ENCODE measurements at regions not wholly inside any gene's neighbourhood (a gene's known extent, or its start where the extent isn't known, plus 50 kb on each side); places are given as distances from the start of the nearest gene placed in this dataset.

DNA sequence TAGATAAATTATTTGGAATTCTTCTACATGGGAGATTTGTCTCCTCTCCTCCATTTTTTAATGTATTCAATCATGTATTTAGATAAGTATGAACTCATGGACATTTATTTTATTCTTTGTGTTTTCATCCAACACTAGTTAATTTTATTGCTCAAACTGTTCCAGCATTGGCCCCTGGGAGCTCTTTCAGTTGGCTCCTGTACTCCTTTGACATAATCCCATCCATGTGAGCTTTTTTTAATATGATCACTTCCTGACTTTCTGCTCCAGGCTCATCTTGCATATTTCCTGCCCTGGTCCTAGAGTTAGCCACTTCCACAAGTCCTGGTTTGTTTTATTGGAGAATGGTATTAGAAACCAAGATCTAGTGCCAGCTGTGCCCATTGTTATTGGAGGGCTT lies 419.0 kb upstream of the CDH11 start:
- no peak for TF ChIP-seq BACH1 (IDR thresholded peaks at IDR 0.05; ENCODE audit: low read length)
- no peak for TF ChIP-seq CTCF (IDR thresholded peaks at IDR 0.05; ENCODE audit: control extremely low read depth in 1 of 3, insufficient read depth in 1 of 3, low read depth in 1 of 3, low read length in 3 of 3)
- no peak for TF ChIP-seq CHD2 (IDR thresholded peaks at IDR 0.05; ENCODE audit: low read length)
- no peak for TF ChIP-seq EGR1 (IDR thresholded peaks at IDR 0.05; ENCODE audit: borderline replicate concordance, low read depth, low read length)
- no peak for TF ChIP-seq POLR2AphosphoS5 (IDR thresholded peaks at IDR 0.05; ENCODE audit: low read depth, low read length)

All from H1 (cell line).